ENCODE measurements at regions not wholly inside any gene's neighbourhood (a gene's known extent, or its start where the extent isn't known, plus 50 kb on each side); places are given as distances from the start of the nearest gene placed in this dataset.

DNA sequence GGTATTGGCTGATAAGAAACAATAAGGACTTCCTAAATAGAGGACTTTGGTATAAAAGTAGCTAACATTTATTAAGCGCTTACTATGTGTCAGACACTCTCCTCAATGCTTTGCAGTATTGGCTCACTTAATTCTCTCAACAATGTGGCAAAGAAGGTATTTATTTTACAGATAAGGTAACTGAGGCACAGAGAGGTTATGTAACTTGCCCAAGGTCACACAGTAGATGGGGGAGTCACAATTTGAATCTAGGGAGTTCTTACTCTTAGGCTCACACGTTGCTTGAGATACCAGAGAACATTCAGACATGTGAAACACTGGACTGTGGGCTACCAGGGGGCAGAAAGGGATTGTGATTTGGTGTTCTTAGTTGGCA, 60.8 kb upstream of the GPR158 start:
- no peak for ATAC-seq (ENCODE audit: insufficient number of reproducible peaks, low FRiP score, low read depth)
- Histone ChIP-seq H3K27me3 (replicated peaks; ENCODE audit: insufficient read depth) (no peaks in the 10 kb centered on the region), H3K4me3 (no peak overlapping the region), H3K27ac (no peak overlapping the region), H3K4me1 (ENCODE audit: control insufficient read depth in 1 of 2, low read depth in 2 of 2) (no peaks in the 10 kb centered on the region), H3K36me3 (no peaks in the 10 kb centered on the region), H3K9me3 (no peaks in the 10 kb centered on the region)
- DNase-seq (ENCODE audit: low spot score) = no peak
- TF ChIP-seq, protein P1, sequence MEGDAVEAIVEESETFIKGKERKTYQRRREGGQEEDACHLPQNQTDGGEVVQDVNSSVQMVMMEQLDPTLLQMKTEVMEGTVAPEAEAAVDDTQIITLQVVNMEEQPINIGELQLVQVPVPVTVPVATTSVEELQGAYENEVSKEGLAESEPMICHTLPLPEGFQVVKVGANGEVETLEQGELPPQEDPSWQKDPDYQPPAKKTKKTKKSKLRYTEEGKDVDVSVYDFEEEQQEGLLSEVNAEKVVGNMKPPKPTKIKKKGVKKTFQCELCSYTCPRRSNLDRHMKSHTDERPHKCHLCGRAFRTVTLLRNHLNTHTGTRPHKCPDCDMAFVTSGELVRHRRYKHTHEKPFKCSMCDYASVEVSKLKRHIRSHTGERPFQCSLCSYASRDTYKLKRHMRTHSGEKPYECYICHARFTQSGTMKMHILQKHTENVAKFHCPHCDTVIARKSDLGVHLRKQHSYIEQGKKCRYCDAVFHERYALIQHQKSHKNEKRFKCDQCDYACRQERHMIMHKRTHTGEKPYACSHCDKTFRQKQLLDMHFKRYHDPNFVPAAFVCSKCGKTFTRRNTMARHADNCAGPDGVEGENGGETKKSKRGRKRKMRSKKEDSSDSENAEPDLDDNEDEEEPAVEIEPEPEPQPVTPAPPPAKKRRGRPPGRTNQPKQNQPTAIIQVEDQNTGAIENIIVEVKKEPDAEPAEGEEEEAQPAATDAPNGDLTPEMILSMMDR (IDR thresholded peaks at IDR 0.05) = no peak

DNA sequence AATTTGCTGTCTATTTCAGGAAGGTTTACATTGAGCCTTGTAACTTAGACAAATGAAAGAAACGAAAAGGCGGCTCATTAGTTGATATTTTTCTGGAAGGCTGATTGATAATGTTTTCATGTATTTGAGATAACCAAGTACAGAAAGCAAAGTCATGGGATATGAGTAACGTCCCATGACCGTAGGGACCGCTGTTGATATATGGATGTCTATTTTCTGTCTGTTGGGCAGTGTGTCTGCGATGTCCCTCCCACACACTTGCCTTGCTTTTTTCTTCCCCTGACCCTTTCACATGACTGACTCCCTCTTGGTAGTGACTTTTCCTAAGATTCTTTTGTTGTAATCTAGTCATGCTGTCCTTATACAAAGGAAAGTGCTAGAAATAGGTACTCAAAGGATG, 57.0 kb upstream of the GPR158 start:
- ATAC-seq (ENCODE audit: insufficient number of reproducible peaks, low FRiP score, low read depth) (no peak), DNase-seq (ENCODE audit: low spot score) (no peak)
- Histone ChIP-seq H3K36me3 (no peaks in the 10 kb centered on the region), H3K27ac (no peak overlapping the region), H3K4me1 (ENCODE audit: control insufficient read depth in 1 of 2, low read depth in 2 of 2) (no peaks in the 10 kb centered on the region), H3K4me3 (no peak overlapping the region), H3K9me3 (no peaks in the 10 kb centered on the region), H3K27me3 (replicated peaks; ENCODE audit: insufficient read depth) (no peaks in the 10 kb centered on the region)
- TF ChIP-seq, protein P1 (IDR thresholded peaks at IDR 0.05) = no peak

DNA sequence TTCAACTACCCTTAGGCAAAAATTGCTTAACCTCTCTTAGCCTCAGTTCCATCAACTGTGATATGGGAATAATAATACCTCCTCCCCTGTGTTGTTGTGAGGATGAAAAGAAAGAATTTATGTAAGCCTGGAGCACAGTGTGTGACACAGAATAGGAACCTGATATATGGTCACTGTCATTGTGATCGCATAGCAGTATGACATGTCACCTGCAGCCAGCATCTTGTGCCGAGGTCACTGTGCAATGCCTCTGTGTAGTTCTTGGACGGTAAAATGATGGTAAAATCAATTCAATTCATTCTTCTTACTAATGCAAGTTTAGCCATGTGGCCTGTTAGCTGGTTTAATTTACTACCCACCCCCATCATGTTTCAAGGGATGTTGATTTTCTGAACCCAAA, 54.6 kb upstream of the GPR158 start:
- TF ChIP-seq, protein P1 (IDR thresholded peaks at IDR 0.05) = no peak
- Histone ChIP-seq H3K9me3 (no peaks in the 10 kb centered on the region), H3K27ac (no peak overlapping the region), H3K4me1 (ENCODE audit: control insufficient read depth in 1 of 2, low read depth in 2 of 2) (no peaks in the 10 kb centered on the region), H3K4me3 (no peak overlapping the region), H3K36me3 (no peaks in the 10 kb centered on the region), H3K27me3 (replicated peaks; ENCODE audit: insufficient read depth) (no peaks in the 10 kb centered on the region)
- no peak for ATAC-seq (ENCODE audit: insufficient number of reproducible peaks, low FRiP score, low read depth)
- no peak for DNase-seq (ENCODE audit: low spot score)
